Chondrocyte (in vitro differentiated cells): ENCODE measurements at regions not wholly inside any gene's neighbourhood (a gene's known extent, or its start where the extent isn't known, plus 50 kb on each side); places are given as distances from the start of the nearest gene placed in this dataset.
"Not testable (repeated sequence)": the region's sequence is repeated elsewhere in the genome, so short reads cannot be mapped to it uniquely, and the experiment has no call there.

Experiments used
- DNase-seq: peaks from one replicate; pipeline ENCODE4 v3.0.0; 2021; ENCODE audit warnings: mixed read lengths, low spot score
- H3K27ac Mint-ChIP-seq: one replicate; pipeline ENCODE4 v1.8.0; 2021; ENCODE audit warnings: mild to moderate bottlenecking, moderate library complexity, mixed read lengths; ENCODE audit not compliant: unreplicated experiment
- H3K27me3 Mint-ChIP-seq: 2 replicates; pipeline ENCODE4 v1.8.0; 2021; ENCODE audit warnings: low read depth, mixed read lengths
- H3K36me3 Mint-ChIP-seq: 2 replicates; pipeline ENCODE4 v1.8.0; 2021; ENCODE audit warnings: low read depth, mixed read lengths
- H3K4me1 Mint-ChIP-seq: 2 replicates; pipeline ENCODE4 v1.8.0; 2021; ENCODE audit warnings: low read depth, mild to moderate bottlenecking, mixed read lengths
- H3K4me3 Mint-ChIP-seq: one replicate; pipeline ENCODE4 v1.8.0; 2021; ENCODE audit warnings: mild to moderate bottlenecking, moderate library complexity, mixed read lengths; ENCODE audit not compliant: unreplicated experiment
- H3K9me3 Mint-ChIP-seq: 2 replicates; pipeline ENCODE4 v1.8.0; 2021; ENCODE audit warnings: low read depth, mixed read lengths
- CTCF ChIP-seq: fragments of 200-600 bp; sonication (generic); IDR thresholded peaks from 2 replicates; pipeline ENCODE4 v1.5.0; 2021; ENCODE audit warnings: antibody characterized with exemption, mild to moderate bottlenecking, moderate library complexity

- no peaks in the 10 kb centered on the region for H3K4me1 Mint-ChIP-seq
- no peak overlapping the region for H3K4me3 Mint-ChIP-seq
- no peak overlapping the region for H3K27ac Mint-ChIP-seq
- H3K27me3 Mint-ChIP-seq = no peaks in the 10 kb centered on the region
- no peak for TF ChIP-seq CTCF
- H3K36me3 Mint-ChIP-seq = no peaks in the 10 kb centered on the region
- no peak for DNase-seq
- peaks cover 4% of the 10 kb centered on the region for H3K9me3 Mint-ChIP-seq
Measured at GRCh38 chr7:136479922-136480321, 388.5 kb upstream of the CHRM2 start.

- H3K36me3 Mint-ChIP-seq = peaks cover 8% of the 10 kb centered on the region
- no peak overlapping the region for H3K27ac Mint-ChIP-seq
- TF ChIP-seq CTCF = no peak
- H3K27me3 Mint-ChIP-seq = no peaks in the 10 kb centered on the region
- no peak overlapping the region for H3K4me3 Mint-ChIP-seq
- H3K4me1 Mint-ChIP-seq = no peaks in the 10 kb centered on the region
- no peak for DNase-seq
- peaks cover 50% of the 10 kb centered on the region for H3K9me3 Mint-ChIP-seq
Measured at GRCh38 chr7:136470179-136470578, 398.3 kb upstream of the CHRM2 start.

GRCh38 chr7:136452949-136453348, 415.5 kb upstream of the CHRM2 start:
- Mint-ChIP-seq H3K9me3 (peaks cover 5% of the 10 kb centered on the region), H3K4me3 (no peak overlapping the region), H3K36me3 (no peaks in the 10 kb centered on the region), H3K27me3 (peaks cover 2% of the 10 kb centered on the region), H3K27ac (no peak overlapping the region), H3K4me1 (no peaks in the 10 kb centered on the region)
- DNase-seq = no peak
- no peak for TF ChIP-seq CTCF

GRCh38 chr7:136446751-136447150, 421.7 kb upstream of the CHRM2 start:
- TF ChIP-seq CTCF = no peak
- H3K27me3 Mint-ChIP-seq = peaks cover 19% of the 10 kb centered on the region
- no peaks in the 10 kb centered on the region for H3K36me3 Mint-ChIP-seq
- no peak overlapping the region for H3K4me3 Mint-ChIP-seq
- DNase-seq = no peak
- no peaks in the 10 kb centered on the region for H3K4me1 Mint-ChIP-seq
- H3K9me3 Mint-ChIP-seq = peaks cover 2% of the 10 kb centered on the region
- H3K27ac Mint-ChIP-seq = no peak overlapping the region

- no peak for TF ChIP-seq CTCF
- H3K4me3 Mint-ChIP-seq = no peak overlapping the region
- no peak overlapping the region for H3K27ac Mint-ChIP-seq
- peaks cover 9% of the 10 kb centered on the region for H3K27me3 Mint-ChIP-seq
- no peak for DNase-seq
- H3K9me3 Mint-ChIP-seq = no peaks in the 10 kb centered on the region
- no peaks in the 10 kb centered on the region for H3K36me3 Mint-ChIP-seq
- no peaks in the 10 kb centered on the region for H3K4me1 Mint-ChIP-seq
Measured at GRCh38 chr7:136441835-136442234, 426.6 kb upstream of the CHRM2 start.

- not testable (repeated sequence) for DNase-seq, H3K27ac Mint-ChIP-seq, H3K4me1 Mint-ChIP-seq, H3K36me3 Mint-ChIP-seq, H3K4me3 Mint-ChIP-seq, H3K9me3 Mint-ChIP-seq
- H3K27me3 Mint-ChIP-seq = peaks cover 11% of the 10 kb centered on the region
Measured at GRCh38 chr7:136431736-136432135, 436.7 kb upstream of the CHRM2 start.
